GM12878 (cell line): ENCODE measurements at regions not wholly inside any gene's neighbourhood (a gene's known extent, or its start where the extent isn't known, plus 50 kb on each side); places are given as distances from the start of the nearest gene placed in this dataset.

ENCODE experiments used
- ATAC-seq: fragments of 200-7000 bp; cut with Tn5 transposase; 3 replicates; pipeline ENCODE4 v1.9.1; 2020; ENCODE audit warnings: mild to moderate bottlenecking, moderate library complexity
- BruUV-seq: library from RNA; stranded (reverse); fragments of 400-500 nt; replicated peaks from 2 replicates; lab custom pipeline; 2021; lab: Mats Ljungman, UMichigan
- CTCF ChIA-PET: fragments of 300-600 bp; sonication (Branson Sonifier 250); formaldehyde crosslinking; extraction: SDS; loops from one replicate; lab custom pipeline; 2021; ENCODE audit warnings: inconsistent platforms; lab: Yijun Ruan, JAX
- POLR2A ChIA-PET: fragments of 350-600 bp; formaldehyde crosslinking; extraction: SDS; loops from one replicate; lab custom pipeline; 2021; ENCODE audit warnings: inconsistent platforms; lab: Charles Lee
- RAD21 ChIA-PET: fragments of 300-600 bp; sonication (Branson Sonifier 250); formaldehyde crosslinking; loops from one replicate; lab custom pipeline; 2023; ENCODE audit warnings: antibody characterized with exemption; ENCODE audit not compliant: unreplicated experiment; lab: Charles Lee
- SMC1A ChIA-PET: fragments of 300-600 bp; sonication (Branson Sonifier 250); formaldehyde crosslinking; loops from one replicate; lab custom pipeline; 2023; ENCODE audit not compliant: unreplicated experiment, uncharacterized antibody; lab: Charles Lee
- DNase-seq: peaks from one replicate; pipeline ENCODE4 v3.0.0-alpha.2; 2011; ENCODE audit warnings: low read depth, low spot score
- FAIRE-seq: peaks from 3 replicates; lab custom pipeline; 2011; peaks lifted over from hg19 to GRCh38; lab: Jason Lieb, UNC
- H2AFZ ChIP-seq: 2 replicates; pipeline ENCODE4 v1.6.0; 2011; ENCODE audit warnings: low read depth, low read length, control low read depth; ENCODE audit not compliant: control insufficient read depth
- H3K27ac ChIP-seq: 2 replicates; pipeline ENCODE4 v1.5.1; 2011; ENCODE audit warnings: control low read depth; ENCODE audit not compliant: control insufficient read depth, insufficient read depth
- H3K27me3 ChIP-seq, 2 experiments: replicated peaks in 1 of 2; 2 replicates each; pipeline versions ENCODE4 v1.6.0 to v1.6.1; 2011; ENCODE audit warnings: low read length in 1 of 2; ENCODE audit not compliant: control insufficient read depth in 2 of 2, insufficient read depth in 2 of 2
- H3K36me3 ChIP-seq, 2 experiments: 2 replicates each; pipeline ENCODE4 v1.5.1; 2011; ENCODE audit warnings: low read length in 1 of 2; ENCODE audit not compliant: control insufficient read depth in 2 of 2, insufficient read depth in 2 of 2
- H3K4me1 ChIP-seq: 2 replicates; pipeline ENCODE4 v1.6.1; 2011; ENCODE audit warnings: mild to moderate bottlenecking, low read length, moderate library complexity, mixed read lengths; ENCODE audit not compliant: control insufficient read depth, insufficient read depth
- H3K4me2 ChIP-seq: 2 replicates; pipeline ENCODE4 v1.6.0; 2011; ENCODE audit warnings: control low read depth; ENCODE audit not compliant: control insufficient read depth, insufficient read depth
- H3K4me3 ChIP-seq: fragments of 200-600 bp; sonication (generic); 2 replicates; pipeline ENCODE4 v1.5.1; 2016
- H3K79me2 ChIP-seq: 2 replicates; pipeline ENCODE4 v1.6.0; 2011; ENCODE audit warnings: low read length; ENCODE audit not compliant: control insufficient read depth, insufficient read depth
- H3K9ac ChIP-seq: 2 replicates; pipeline ENCODE4 v1.8.0; 2011; ENCODE audit warnings: low read length, control low read depth, mixed read lengths; ENCODE audit not compliant: control insufficient read depth, insufficient read depth
- H3K9me3 ChIP-seq: replicated peaks from 3 replicates; pipeline ENCODE4 v1.5.1; 2011; ENCODE audit warnings: mild to moderate bottlenecking, low read length; ENCODE audit not compliant: control insufficient read depth, insufficient read depth
- H4K20me1 ChIP-seq: 2 replicates; pipeline ENCODE4 v1.6.0; 2011; ENCODE audit not compliant: control insufficient read depth, insufficient read depth
- CREM ChIP-seq: IDR thresholded peaks from 2 replicates; pipeline ENCODE4 v1.6.1; 2014; ENCODE audit warnings: antibody characterized with exemption, low read depth
- CUX1 ChIP-seq: IDR thresholded peaks from 2 replicates; pipeline ENCODE4 v1.6.1; 2012; ENCODE audit warnings: improper control_type of control experiment, low read depth, low read length; ENCODE audit not compliant: insufficient replicate concordance
- E4F1 ChIP-seq: fragments of 450-650 bp; IDR thresholded peaks from 2 replicates; pipeline ENCODE4 v1.6.1; 2018; ENCODE audit warnings: borderline replicate concordance, mild to moderate bottlenecking; ENCODE audit not compliant: partially characterized antibody
- IKZF2 ChIP-seq, 2 experiments: fragments of 450-650 bp; IDR thresholded peaks; 2 replicates each; pipeline ENCODE4 v1.6.1; 2017; ENCODE audit warnings: mild to moderate bottlenecking in 2 of 2, moderate library complexity in 2 of 2
- JUNB ChIP-seq: IDR thresholded peaks from 2 replicates; pipeline ENCODE4 v1.6.1; 2016; ENCODE audit warnings: antibody characterized with exemption, mild to moderate bottlenecking
- POLR2A ChIP-seq: IDR thresholded peaks from 2 replicates; pipeline ENCODE4 v1.6.1; 2011; ENCODE audit warnings: low read depth, mild to moderate bottlenecking, low read length
- RELB ChIP-seq: fragments of 450-650 bp; IDR thresholded peaks from 2 replicates; pipeline ENCODE4 v1.6.1; 2017; ENCODE audit warnings: low read depth, mild to moderate bottlenecking, moderate library complexity
- RFX5 ChIP-seq: IDR thresholded peaks from 2 replicates; pipeline ENCODE4 v1.6.1; 2011; ENCODE audit warnings: low read depth, low read length, improper control_type of control experiment
- RUNX3 ChIP-seq: IDR thresholded peaks from 2 replicates; pipeline ENCODE4 v1.6.1; 2012; ENCODE audit warnings: low read length, inconsistent platforms
- SIN3A ChIP-seq: IDR thresholded peaks from 2 replicates; pipeline ENCODE4 v1.6.1; 2012; ENCODE audit warnings: low read depth, low read length, improper control_type of control experiment
- SP1 ChIP-seq: IDR thresholded peaks from one replicate; pipeline ENCODE4 v1.6.1; 2011; ENCODE audit warnings: low read depth, low read length
- ZNF687 ChIP-seq: fragments of 450-650 bp; IDR thresholded peaks from 2 replicates; pipeline ENCODE4 v1.6.1; 2017; ENCODE audit warnings: mild to moderate bottlenecking, moderate library complexity
- WGBS: methylation state at CpG from one replicate; pipeline ENCODE4 v1.1.6; 2016; ENCODE audit warnings: low lambda C conversion rate; ENCODE audit not compliant: insufficient replicate concordance, insufficient coverage; ENCODE audit errors: missing lambda C conversion rate; 5-methylcytosine and 5-hydroxymethylcytosine counted together
- in situ Hi-C: fragments of 300-500 bp; cut with MboI; formaldehyde crosslinking; loops from 9 replicates; pipeline ENCODE4 v1.14.3; 2018; ENCODE audit warnings: mixed read lengths
- intact Hi-C: fragments of 100-400 bp; cut with micrococcal nuclease; formaldehyde crosslinking; loops from one replicate; pipeline ENCODE4 v1.14.2; 2022; ENCODE audit not compliant: unreplicated experiment

GRCh38 chr11:15805726-15806125 lies 550.6 kb downstream of the SOX6 start:
- no peak overlapping the region for H3K9ac ChIP-seq
- no peaks in the 10 kb centered on the region for H3K9me3 ChIP-seq
- intact Hi-C loops: no loop called here
- H3K27ac ChIP-seq: no peak overlapping the region
- ChIA-PET POLR2A (no interaction called here), SMC1A (no interaction called here), RAD21 (no interaction called here), CTCF (no interaction called here)
- ATAC-seq (no peak), FAIRE-seq (no peak), DNase-seq (no peak)
- H3K36me3 ChIP-seq: no peaks in the 10 kb centered on the region
- H2AFZ ChIP-seq: no peak overlapping the region
- TF ChIP-seq RELB: no peak
- TF ChIP-seq JUNB: no peak
- no peak for TF ChIP-seq RUNX3
- TF ChIP-seq CREM: no peak
- TF ChIP-seq POLR2A: no peak
- TF ChIP-seq ZNF687: no peak
- no peak for TF ChIP-seq CUX1
- TF ChIP-seq SP1: no peak
- no peak for TF ChIP-seq E4F1
- no peak for TF ChIP-seq IKZF2 (IDR thresholded peaks at IDR 0.05)
- no peak for TF ChIP-seq SIN3A
- TF ChIP-seq RFX5: no peak
- no peaks in the 10 kb centered on the region for H3K27me3 ChIP-seq
- no TSS peak for BruUV-seq
- WGBS: 0% methylated on average over 1 of the region's 1 CpG
- H3K4me3 ChIP-seq: no peak overlapping the region
- no peak overlapping the region for H3K4me2 ChIP-seq
- no peaks in the 10 kb centered on the region for H3K4me1 ChIP-seq
- H4K20me1 ChIP-seq: no peaks in the 10 kb centered on the region
- in situ Hi-C loops: no loop called here
- no peaks in the 10 kb centered on the region for H3K79me2 ChIP-seq
